Transverse colon (tissue), 4 donors: ENCODE measurements at regions not wholly inside any gene's neighbourhood (a gene's known extent, or its start where the extent isn't known, plus 50 kb on each side); places are given as distances from the start of the nearest gene placed in this dataset.

Source experiments
- DNase-seq: peaks from one replicate; pipeline ENCODE4 v3.0.0-alpha.2; 2019
- H3K27ac ChIP-seq, 4 donors: fragments of 200-600 bp; sonication (generic); 2 replicates each; pipeline ENCODE4 v1.5.1; 2016 to 2018; ENCODE audit warnings: inconsistent platforms in 4 of 4
- H3K27me3 ChIP-seq: fragments of 200-600 bp; sonication (generic); 2 replicates; pipeline ENCODE4 v1.5.1; 2017; ENCODE audit warnings: inconsistent platforms
- H3K36me3 ChIP-seq, 4 donors: fragments of 200-600 bp; sonication (generic); 2 replicates each; pipeline ENCODE4 v1.5.1; 2017 to 2019; ENCODE audit warnings: inconsistent platforms in 4 of 4
- H3K4me1 ChIP-seq, 4 donors: fragments of 200-600 bp; sonication (generic); 2 replicates each; pipeline ENCODE4 v1.5.1; 2017 to 2020; ENCODE audit warnings: inconsistent platforms in 4 of 4
- H3K4me3 ChIP-seq, 4 donors: fragments of 200-600 bp; sonication (generic); 1 replicate in 1 of 4; 2 replicates in 3 of 4; pipeline versions ENCODE4 v1.5.1 to v1.6.1; 2017 to 2019; ENCODE audit warnings: inconsistent platforms in 4 of 4
- H3K9me3 ChIP-seq, 2 donors: fragments of 200-600 bp; sonication (generic); 2 replicates each; pipeline ENCODE4 v1.5.1; 2017 to 2019; ENCODE audit warnings: inconsistent platforms in 2 of 2
- EP300 ChIP-seq: sonication (generic); formaldehyde crosslinking; IDR thresholded peaks from one replicate; pipeline ENCODE4 v1.6.1; 2017; ENCODE audit warnings: antibody characterized with exemption, low read depth
- POLR2A ChIP-seq: fragments of 450-650 bp; IDR thresholded peaks from one replicate; pipeline ENCODE4 v1.6.1; 2016; ENCODE audit warnings: antibody characterized with exemption, mild to moderate bottlenecking, moderate library complexity
- POLR2AphosphoS5 ChIP-seq, 3 donors: sonication (generic); formaldehyde crosslinking; IDR thresholded peaks; one replicate each; pipeline ENCODE4 v1.6.1; 2016; ENCODE audit warnings: antibody characterized with exemption in 3 of 3
- WGBS, 2 donors: methylation state at CpG; one replicate each; pipeline ENCODE4 v1.1.5; 2018; ENCODE audit warnings: low coverage in 1 of 2; 5-methylcytosine and 5-hydroxymethylcytosine counted together
- in situ Hi-C, 4 donors: fragments of 200-750 bp; cut with MboI; loops; one replicate each; pipeline versions ENCODE4 v1.15.0 to v1.15.1; 2017; ENCODE audit warnings: low sequenced_read_pairs in 3 of 4, low pct_ligation_motif_present in 1 of 4, low pct_unique_long_range_greater_than_20kb in 1 of 4
- intact Hi-C: fragments of 100-400 bp; cut with DNase I; formaldehyde crosslinking; loops from one replicate; pipeline ENCODE4 v1.15.1; 2023; ENCODE audit warnings: low total_unique reads
- TF ChIP-seq, protein P1 (sequence below), 5 experiments: fragments of 200-600 bp in 3 of 5; fragments of 450-650 bp in 2 of 5; sonication (generic) in 3 of 5; IDR thresholded peaks; 1 replicate in 2 of 5; 2 replicates in 3 of 5; pipeline ENCODE4 v1.5.1; 2016 to 2017; ENCODE audit warnings: antibody characterized with exemption in 5 of 5, inconsistent platforms in 3 of 5, mild to moderate bottlenecking in 2 of 5, moderate library complexity in 1 of 5

DNA sequence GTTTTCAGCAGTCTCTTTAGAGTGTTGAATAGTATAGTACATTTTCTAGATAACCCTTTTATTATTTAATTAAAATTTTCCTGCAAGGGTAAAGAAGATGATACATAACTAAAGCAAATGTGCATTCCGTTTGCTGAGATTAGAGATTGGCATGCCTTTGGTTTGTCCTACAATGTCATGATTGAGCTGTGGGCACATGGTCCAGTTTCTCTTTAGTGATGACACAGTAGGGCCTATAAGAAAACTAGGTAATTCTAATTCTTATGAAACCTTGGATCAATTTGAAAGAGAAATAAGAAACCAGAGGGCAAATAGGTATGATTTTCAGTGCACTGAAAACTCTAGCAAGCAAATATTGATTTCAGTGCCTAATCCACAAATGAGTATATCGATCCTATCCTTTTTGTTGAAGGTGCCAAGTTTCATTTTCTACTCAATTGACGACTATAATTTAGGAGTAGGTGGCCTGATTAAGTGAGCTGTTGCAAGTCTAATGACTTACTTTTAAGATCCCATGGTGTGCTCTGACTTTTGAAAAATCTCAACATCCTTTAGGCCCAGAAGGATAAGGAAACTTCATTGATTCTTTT is 128.0 kb upstream of the KCNK1 start:
- no peak overlapping the region for H3K4me3 ChIP-seq
- in situ Hi-C loops = no loop called here
- no peaks in the 10 kb centered on the region for H3K36me3 ChIP-seq
- WGBS, 2 donors = 63 to 71% methylated on average over 3 of the region's 3 CpGs
- TF ChIP-seq EP300 (no peak), POLR2A (no peak), POLR2AphosphoS5 (IDR thresholded peaks at IDR 0.05) (no peak)
- TF ChIP-seq, protein P1, sequence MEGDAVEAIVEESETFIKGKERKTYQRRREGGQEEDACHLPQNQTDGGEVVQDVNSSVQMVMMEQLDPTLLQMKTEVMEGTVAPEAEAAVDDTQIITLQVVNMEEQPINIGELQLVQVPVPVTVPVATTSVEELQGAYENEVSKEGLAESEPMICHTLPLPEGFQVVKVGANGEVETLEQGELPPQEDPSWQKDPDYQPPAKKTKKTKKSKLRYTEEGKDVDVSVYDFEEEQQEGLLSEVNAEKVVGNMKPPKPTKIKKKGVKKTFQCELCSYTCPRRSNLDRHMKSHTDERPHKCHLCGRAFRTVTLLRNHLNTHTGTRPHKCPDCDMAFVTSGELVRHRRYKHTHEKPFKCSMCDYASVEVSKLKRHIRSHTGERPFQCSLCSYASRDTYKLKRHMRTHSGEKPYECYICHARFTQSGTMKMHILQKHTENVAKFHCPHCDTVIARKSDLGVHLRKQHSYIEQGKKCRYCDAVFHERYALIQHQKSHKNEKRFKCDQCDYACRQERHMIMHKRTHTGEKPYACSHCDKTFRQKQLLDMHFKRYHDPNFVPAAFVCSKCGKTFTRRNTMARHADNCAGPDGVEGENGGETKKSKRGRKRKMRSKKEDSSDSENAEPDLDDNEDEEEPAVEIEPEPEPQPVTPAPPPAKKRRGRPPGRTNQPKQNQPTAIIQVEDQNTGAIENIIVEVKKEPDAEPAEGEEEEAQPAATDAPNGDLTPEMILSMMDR (IDR thresholded peaks at IDR 0.05) = no peak
- no peak for DNase-seq
- no peaks in the 10 kb centered on the region for H3K27me3 ChIP-seq
- H3K4me1 ChIP-seq = no peaks in the 10 kb centered on the region
- no peak overlapping the region for H3K27ac ChIP-seq
- intact Hi-C loops = no loop called here
- H3K9me3 ChIP-seq = no peaks in the 10 kb centered on the region

DNA sequence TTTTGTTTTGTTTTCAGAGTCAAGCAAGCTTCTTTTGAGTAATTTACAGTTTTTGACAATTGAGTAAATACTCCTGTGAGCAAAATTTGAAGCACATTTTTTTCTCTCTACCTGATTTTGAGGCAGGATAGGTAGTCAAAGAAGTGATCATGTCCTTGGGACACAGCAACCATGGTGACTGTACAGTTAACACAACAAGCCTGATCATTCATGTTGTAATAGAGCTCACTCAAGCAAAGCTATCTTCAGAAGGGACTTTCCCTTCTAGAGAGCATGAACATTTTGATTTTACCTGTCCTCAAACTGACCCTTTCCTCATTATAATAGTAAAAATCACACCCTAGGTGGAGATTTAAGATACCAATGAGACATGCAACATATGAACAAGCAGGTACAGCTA is 126.5 kb upstream of the KCNK1 start:
- no peak for DNase-seq
- Histone ChIP-seq H3K36me3 (no peaks in the 10 kb centered on the region), H3K9me3 (no peaks in the 10 kb centered on the region), H3K27ac (no peak overlapping the region), H3K27me3 (no peaks in the 10 kb centered on the region), H3K4me1 (no peaks in the 10 kb centered on the region), H3K4me3 (no peak overlapping the region)
- intact Hi-C loops (no loop called here), in situ Hi-C loops (no loop called here)
- TF ChIP-seq POLR2AphosphoS5 (IDR thresholded peaks at IDR 0.05) (no peak), POLR2A (no peak), EP300 (no peak)
- TF ChIP-seq, protein P1 (IDR thresholded peaks at IDR 0.05) = no peak

DNA sequence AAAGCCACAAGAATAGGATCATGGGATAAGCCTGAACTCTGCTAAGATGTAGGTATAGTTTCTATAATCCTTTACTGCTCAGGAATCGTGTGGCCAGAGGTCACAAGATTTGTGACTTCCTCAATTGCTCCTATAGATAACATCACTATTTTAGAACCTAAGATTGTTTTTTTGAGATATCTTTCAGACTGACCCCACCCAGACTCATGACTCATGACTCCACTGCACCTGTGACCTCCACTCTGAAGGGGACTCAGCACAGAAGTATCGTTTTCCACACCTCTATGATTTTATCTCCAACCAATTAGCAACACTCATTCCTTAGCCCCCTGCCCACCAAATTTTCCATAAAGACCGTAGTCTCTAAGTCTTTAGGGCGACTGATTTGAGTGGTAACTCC is 124.5 kb upstream of the KCNK1 start:
- TF ChIP-seq POLR2A = no peak
- TF ChIP-seq EP300 = no peak
- TF ChIP-seq POLR2AphosphoS5 (IDR thresholded peaks at IDR 0.05) = no peak
- TF ChIP-seq, protein P1 (IDR thresholded peaks at IDR 0.05) = no peak
- intact Hi-C loops = no loop called here
- Histone ChIP-seq H3K36me3 (no peaks in the 10 kb centered on the region), H3K27ac (no peak overlapping the region), H3K4me3 (no peak overlapping the region), H3K4me1 (no peaks in the 10 kb centered on the region), H3K27me3 (no peaks in the 10 kb centered on the region), H3K9me3 (no peaks in the 10 kb centered on the region)
- in situ Hi-C loops = no loop called here
- WGBS, 2 donors = 55 to 67% methylated on average over 4 of the region's 4 CpGs
- no peak for DNase-seq

DNA sequence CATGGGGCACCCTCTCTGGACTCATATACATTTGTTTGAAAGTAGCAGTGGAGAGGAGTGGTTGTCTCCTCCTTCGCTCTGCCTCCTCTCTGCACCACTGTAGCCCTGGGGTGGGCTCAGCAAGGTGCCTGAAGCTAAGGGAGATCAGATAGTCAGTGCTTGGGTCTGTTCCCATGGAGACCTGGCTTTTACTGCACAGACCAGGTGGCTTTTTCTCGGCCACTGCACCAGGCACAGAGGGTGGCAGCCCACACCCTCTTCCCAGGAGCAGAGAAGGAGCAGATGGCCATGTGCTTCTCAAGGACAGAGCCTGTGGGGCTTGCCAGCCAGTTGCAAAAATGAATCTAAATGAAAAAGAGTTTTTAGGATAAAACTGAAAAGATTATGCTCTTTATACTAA is 123.4 kb upstream of the KCNK1 start:
- no peaks in the 10 kb centered on the region for H3K36me3 ChIP-seq
- no peak overlapping the region for H3K27ac ChIP-seq
- WGBS, 2 donors = 52% methylated on average over 2 of the region's 2 CpGs; no CpG with 5 or more reads in 1 of the 2 donors
- in situ Hi-C loops (no loop called here), intact Hi-C loops (no loop called here)
- H3K4me3 ChIP-seq = no peak overlapping the region
- H3K9me3 ChIP-seq = no peaks in the 10 kb centered on the region
- H3K4me1 ChIP-seq = no peaks in the 10 kb centered on the region
- no peaks in the 10 kb centered on the region for H3K27me3 ChIP-seq
- no peak for DNase-seq
- TF ChIP-seq POLR2AphosphoS5 (IDR thresholded peaks at IDR 0.05) (no peak), EP300 (no peak), POLR2A (no peak)
- TF ChIP-seq, protein P1 (IDR thresholded peaks at IDR 0.05) = no peak
